ENCODE measurements at regions not wholly inside any gene's neighbourhood (a gene's known extent, or its start where the extent isn't known, plus 50 kb on each side); places are given as distances from the start of the nearest gene placed in this dataset.

GRCh38 chr5:51990241-51990640 lies 607.0 kb downstream of the ISL1 start:
- TF ChIP-seq CTCF (IDR thresholded peaks at IDR 0.05) (no peak), EP300 (IDR thresholded peaks at IDR 0.05) (no peak), POLR2A (IDR thresholded peaks at IDR 0.05) (no peak), POLR2AphosphoS5 (IDR thresholded peaks at IDR 0.05) (no peak)
